Esophagus muscularis mucosa (tissue), 4 donors: ENCODE measurements at regions not wholly inside any gene's neighbourhood (a gene's known extent, or its start where the extent isn't known, plus 50 kb on each side); places are given as distances from the start of the nearest gene placed in this dataset.
"Not testable (repeated sequence)": the region's sequence is repeated elsewhere in the genome, so short reads cannot be mapped to it uniquely, and the experiment has no call there.

Experiments
- DNase-seq: peaks from one replicate; pipeline ENCODE4 v3.0.0-alpha.2; 2017; ENCODE audit errors: extremely low spot score
- H3K27ac ChIP-seq, 4 donors: fragments of 200-600 bp; sonication (generic); replicated peaks in 1 of 4; 1 replicate in 3 of 4; 2 replicates in 1 of 4; pipeline ENCODE4 v1.5.1; 2016 to 2019; ENCODE audit warnings: mild to moderate bottlenecking in 1 of 4
- H3K27me3 ChIP-seq, 4 donors: fragments of 200-600 bp; sonication (generic); one replicate each; pipeline versions ENCODE4 v1.5.1 to v1.6.0; 2016 to 2019
- H3K36me3 ChIP-seq, 4 donors: fragments of 200-600 bp; sonication (generic); one replicate each; pipeline ENCODE4 v1.5.1; 2016 to 2019
- H3K4me1 ChIP-seq, 4 donors: fragments of 200-600 bp; sonication (generic); one replicate each; pipeline ENCODE4 v1.5.1; 2016 to 2019
- H3K4me3 ChIP-seq, 4 donors: fragments of 200-600 bp; sonication (generic); 1 replicate in 2 of 4; 2 replicates in 2 of 4; pipeline ENCODE4 v1.5.1; 2016 to 2019; ENCODE audit warnings: mild to moderate bottlenecking in 4 of 4, moderate library complexity in 1 of 4
- H3K9me3 ChIP-seq, 4 donors: fragments of 200-600 bp; sonication (generic); 1 replicate in 3 of 4; 2 replicates in 1 of 4; pipeline ENCODE4 v1.5.1; 2016 to 2019
- EP300 ChIP-seq: sonication (generic); formaldehyde crosslinking; IDR thresholded peaks from one replicate; pipeline ENCODE4 v1.6.1; 2017; ENCODE audit warnings: antibody characterized with exemption
- POLR2A ChIP-seq: fragments of 450-650 bp; IDR thresholded peaks from one replicate; pipeline ENCODE4 v1.6.1; 2017; ENCODE audit warnings: antibody characterized with exemption, moderate library complexity, mild to moderate bottlenecking, low read depth
- POLR2AphosphoS5 ChIP-seq, 2 donors: sonication (generic); formaldehyde crosslinking; IDR thresholded peaks; one replicate each; pipeline ENCODE4 v1.6.1; 2017; ENCODE audit warnings: antibody characterized with exemption in 2 of 2
- WGBS: methylation state at CpG from one replicate; pipeline ENCODE4 v1.1.5; 2018; 5-methylcytosine and 5-hydroxymethylcytosine counted together
- intact Hi-C: fragments of 100-400 bp; cut with DNase I; formaldehyde crosslinking; loops from one replicate; pipeline ENCODE4 v1.15.1; 2023
- TF ChIP-seq, protein P1 (sequence below), 3 experiments: fragments of 200-600 bp in 2 of 3; fragments of 450-650 bp in 1 of 3; sonication (generic) in 2 of 3; IDR thresholded peaks; one replicate each; pipeline ENCODE4 v1.5.1; 2017 to 2019; ENCODE audit warnings: antibody characterized with exemption in 3 of 3, mild to moderate bottlenecking in 2 of 3, moderate library complexity in 1 of 3

DNA sequence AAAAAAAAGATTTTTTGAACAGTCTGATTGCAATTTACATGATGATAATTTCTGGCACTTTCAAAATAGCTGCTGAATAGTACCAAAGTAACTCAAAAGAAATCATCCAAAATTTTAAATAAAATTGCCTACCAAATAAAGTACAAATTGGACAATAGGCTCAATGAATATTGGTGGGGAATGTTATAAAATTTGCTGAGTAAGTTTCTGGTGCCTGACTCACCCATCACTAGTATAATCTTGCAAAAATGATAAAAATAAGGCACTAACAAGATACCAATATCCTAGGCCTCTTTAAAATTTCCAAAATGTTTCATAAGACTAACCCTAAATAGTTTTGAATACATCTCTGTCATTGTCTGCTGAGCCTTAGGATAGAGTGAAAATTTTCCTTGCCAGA lies 145.3 kb upstream of the LRFN5 start:
- no peaks in the 10 kb centered on the region for H3K9me3 ChIP-seq
- no peaks in the 10 kb centered on the region for H3K4me1 ChIP-seq
- TF ChIP-seq POLR2A = no peak
- no peak for TF ChIP-seq POLR2AphosphoS5 (IDR thresholded peaks at IDR 0.05)
- TF ChIP-seq, protein P1, sequence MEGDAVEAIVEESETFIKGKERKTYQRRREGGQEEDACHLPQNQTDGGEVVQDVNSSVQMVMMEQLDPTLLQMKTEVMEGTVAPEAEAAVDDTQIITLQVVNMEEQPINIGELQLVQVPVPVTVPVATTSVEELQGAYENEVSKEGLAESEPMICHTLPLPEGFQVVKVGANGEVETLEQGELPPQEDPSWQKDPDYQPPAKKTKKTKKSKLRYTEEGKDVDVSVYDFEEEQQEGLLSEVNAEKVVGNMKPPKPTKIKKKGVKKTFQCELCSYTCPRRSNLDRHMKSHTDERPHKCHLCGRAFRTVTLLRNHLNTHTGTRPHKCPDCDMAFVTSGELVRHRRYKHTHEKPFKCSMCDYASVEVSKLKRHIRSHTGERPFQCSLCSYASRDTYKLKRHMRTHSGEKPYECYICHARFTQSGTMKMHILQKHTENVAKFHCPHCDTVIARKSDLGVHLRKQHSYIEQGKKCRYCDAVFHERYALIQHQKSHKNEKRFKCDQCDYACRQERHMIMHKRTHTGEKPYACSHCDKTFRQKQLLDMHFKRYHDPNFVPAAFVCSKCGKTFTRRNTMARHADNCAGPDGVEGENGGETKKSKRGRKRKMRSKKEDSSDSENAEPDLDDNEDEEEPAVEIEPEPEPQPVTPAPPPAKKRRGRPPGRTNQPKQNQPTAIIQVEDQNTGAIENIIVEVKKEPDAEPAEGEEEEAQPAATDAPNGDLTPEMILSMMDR (IDR thresholded peaks at IDR 0.05) = no peak
- no peak for TF ChIP-seq EP300
- no peaks in the 10 kb centered on the region for H3K36me3 ChIP-seq
- DNase-seq = no peak
- H3K4me3 ChIP-seq = no peak overlapping the region
- intact Hi-C loops = no loop called here
- no peaks in the 10 kb centered on the region for H3K27me3 ChIP-seq
- H3K27ac ChIP-seq = no peak overlapping the region

DNA sequence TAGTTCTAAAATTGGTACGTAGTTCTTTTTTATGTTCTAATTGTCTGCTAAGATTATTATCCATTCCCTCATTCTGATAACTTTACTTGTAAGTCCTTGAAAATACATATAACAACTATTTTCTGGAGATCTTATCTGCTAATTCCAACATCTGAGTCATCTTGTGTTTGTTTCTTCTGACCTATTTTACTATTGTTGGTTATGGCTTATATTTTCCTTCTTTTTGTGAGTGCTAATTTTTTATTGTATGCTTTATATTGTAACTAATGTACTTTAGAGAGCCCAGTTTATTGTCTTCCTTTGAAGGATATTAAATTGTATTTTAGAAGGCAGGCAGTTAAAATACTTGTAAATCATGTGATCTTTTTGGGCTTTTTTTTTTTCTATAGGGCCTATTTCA lies 149.3 kb upstream of the LRFN5 start:
- Histone ChIP-seq H3K27me3 (no peaks in the 10 kb centered on the region), H3K4me3 (no peak overlapping the region), H3K36me3 (no peaks in the 10 kb centered on the region), H3K4me1 (no peaks in the 10 kb centered on the region), H3K27ac (no peak overlapping the region), H3K9me3 (no peaks in the 10 kb centered on the region)
- no peak for TF ChIP-seq POLR2AphosphoS5 (IDR thresholded peaks at IDR 0.05)
- no peak for TF ChIP-seq POLR2A
- no peak for TF ChIP-seq EP300
- TF ChIP-seq, protein P1 (IDR thresholded peaks at IDR 0.05) = no peak
- DNase-seq = no peak
- 92% methylated on average over 1 of the region's 1 CpG for WGBS
- intact Hi-C loops = no loop called here

DNA sequence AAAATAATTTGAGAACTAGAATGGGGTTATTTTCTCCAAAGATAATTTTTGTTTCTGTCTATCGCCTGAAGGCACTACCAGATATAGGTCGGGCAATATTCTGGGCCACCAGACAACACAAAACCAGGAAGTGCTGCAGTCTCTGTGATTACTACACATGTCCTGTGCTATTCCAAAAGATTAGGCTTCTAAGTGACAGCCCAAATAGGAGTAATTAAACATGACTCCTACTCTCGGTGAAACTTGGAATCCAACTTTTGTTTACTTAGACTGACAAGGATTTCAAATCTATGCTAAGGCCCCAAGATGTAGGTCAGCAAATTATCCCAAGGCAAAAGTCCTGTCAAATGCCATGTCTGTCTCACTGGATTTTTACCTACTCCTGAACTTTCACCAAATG lies 157.6 kb upstream of the LRFN5 start:
- WGBS = 42% methylated on average over 3 of the region's 3 CpGs
- Histone ChIP-seq H3K36me3 (no peaks in the 10 kb centered on the region), H3K27me3 (no peaks in the 10 kb centered on the region), H3K27ac (no peak overlapping the region), H3K9me3 (no peaks in the 10 kb centered on the region), H3K4me1 (no peaks in the 10 kb centered on the region), H3K4me3 (no peak overlapping the region)
- no peak for DNase-seq
- TF ChIP-seq POLR2A (no peak), POLR2AphosphoS5 (IDR thresholded peaks at IDR 0.05) (no peak), EP300 (no peak)
- TF ChIP-seq, protein P1 (IDR thresholded peaks at IDR 0.05) = no peak
- intact Hi-C loops = no loop called here

DNA sequence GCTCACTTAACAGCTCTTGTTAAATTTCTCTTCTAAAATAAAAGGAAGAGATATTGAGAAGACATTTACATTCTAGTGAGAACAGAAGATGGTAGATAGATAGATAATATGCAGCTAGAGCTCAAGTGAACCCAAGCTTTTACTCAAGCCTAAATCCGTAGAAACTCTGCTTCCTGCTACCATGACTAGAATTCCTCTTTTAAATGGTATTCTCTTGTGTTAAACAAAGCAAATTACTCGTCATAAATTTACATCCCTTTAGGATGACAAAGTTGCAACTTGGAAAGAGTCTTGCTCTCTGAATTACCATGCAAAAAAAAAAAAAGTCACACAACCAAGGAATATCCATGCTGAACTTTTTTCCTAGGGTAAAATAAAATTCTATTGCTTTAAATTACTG lies 160.7 kb upstream of the LRFN5 start:
- no peak for DNase-seq
- H3K27ac ChIP-seq = no peak overlapping the region

DNA sequence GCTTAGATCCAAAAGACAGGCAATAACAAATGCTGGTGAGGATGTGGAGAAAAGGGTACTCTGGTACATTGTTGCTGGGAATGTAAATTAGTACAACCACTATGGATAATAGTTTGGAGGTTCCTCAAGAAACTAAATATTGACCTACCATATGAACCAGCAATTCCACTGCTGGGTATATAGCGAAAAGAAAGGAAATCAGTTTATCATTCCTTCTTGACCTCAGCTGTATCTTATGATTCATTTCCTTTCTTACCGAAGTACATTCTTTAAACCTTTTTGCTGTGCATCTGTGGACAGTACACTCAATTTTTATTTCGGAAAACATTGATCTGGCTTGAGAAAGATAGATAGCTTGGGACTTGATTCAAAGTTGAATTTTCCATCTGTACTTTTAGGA lies 183.2 kb upstream of the LRFN5 start:
- no peaks in the 10 kb centered on the region for H3K27me3 ChIP-seq
- no peaks in the 10 kb centered on the region for H3K36me3 ChIP-seq
- H3K9me3 ChIP-seq = no peaks in the 10 kb centered on the region
- TF ChIP-seq, protein P1 (IDR thresholded peaks at IDR 0.05) = no peak
- TF ChIP-seq POLR2AphosphoS5 (IDR thresholded peaks at IDR 0.05) = no peak
- no peak for TF ChIP-seq EP300
- no peak for TF ChIP-seq POLR2A
- H3K27ac ChIP-seq = no peak overlapping the region
- no peak overlapping the region for H3K4me3 ChIP-seq
- 77% methylated on average over 3 of the region's 3 CpGs for WGBS
- no peak for DNase-seq
- intact Hi-C loops = no loop called here
- no peaks in the 10 kb centered on the region for H3K4me1 ChIP-seq

More for the DNA sequence above, 160.7 kb upstream of the LRFN5 start:
- no peak for TF ChIP-seq EP300
- TF ChIP-seq POLR2AphosphoS5 (IDR thresholded peaks at IDR 0.05) = no peak
- no peak for TF ChIP-seq POLR2A
- TF ChIP-seq, protein P1 (IDR thresholded peaks at IDR 0.05) = no peak
- intact Hi-C loops = no loop called here
- no peaks in the 10 kb centered on the region for H3K36me3 ChIP-seq
- WGBS = 47% methylated on average over 2 of the region's 2 CpGs
- H3K4me3 ChIP-seq = no peak overlapping the region
- no peaks in the 10 kb centered on the region for H3K27me3 ChIP-seq
- H3K4me1 ChIP-seq = no peaks in the 10 kb centered on the region
- no peaks in the 10 kb centered on the region for H3K9me3 ChIP-seq

DNA sequence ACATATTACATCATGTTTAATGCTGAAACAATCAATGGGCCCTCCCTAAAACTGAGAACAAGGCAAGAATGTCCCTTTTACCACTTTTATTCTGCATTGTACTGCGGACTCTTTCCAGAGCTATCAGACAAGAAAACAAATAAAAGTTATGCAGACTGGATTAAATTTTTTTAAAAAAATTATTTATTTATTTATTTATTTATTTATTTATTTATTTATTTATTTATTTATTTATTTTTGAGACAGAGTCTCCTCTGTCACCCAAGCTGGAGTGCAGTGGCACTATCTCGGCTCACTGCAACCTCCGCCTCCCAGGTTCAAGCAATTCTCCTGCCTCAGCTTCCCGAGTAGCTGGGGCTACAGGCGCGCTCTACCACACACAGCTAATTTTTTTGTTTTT lies 185.4 kb upstream of the LRFN5 start:
- 96% methylated on average over 6 of the region's 6 CpGs for WGBS
- H3K4me1 ChIP-seq, H3K27me3 ChIP-seq, H3K36me3 ChIP-seq, intact Hi-C loops, H3K4me3 ChIP-seq, H3K27ac ChIP-seq, DNase-seq, H3K9me3 ChIP-seq: not testable (repeated sequence)
